HCT116 (cell line): ENCODE measurements at regions not wholly inside any gene's neighbourhood (a gene's known extent, or its start where the extent isn't known, plus 50 kb on each side); places are given as distances from the start of the nearest gene placed in this dataset.

Experiments
- EZH2 ChIP-seq: fragments of 200-600 bp; sonication (generic); IDR thresholded peaks from 2 replicates; pipeline ENCODE4 v1.6.1; 2017; ENCODE audit warnings: antibody characterized with exemption, mixed run types
- EZH2phosphoT487 ChIP-seq: fragments of 200-600 bp; IDR thresholded peaks from 2 replicates; pipeline ENCODE4 v1.6.1; 2018; ENCODE audit warnings: antibody characterized with exemption, borderline replicate concordance
- POLR2A ChIP-seq: IDR thresholded peaks from 2 replicates; pipeline ENCODE4 v1.7.0; 2011; ENCODE audit warnings: borderline replicate concordance; ENCODE audit not compliant: insufficient read depth, insufficient read length; ENCODE audit errors: extremely low read depth
- TF ChIP-seq, protein P1 (sequence below), 3 experiments: fragments of 200-600 bp in 1 of 3; sonication (generic) in 1 of 3; IDR thresholded peaks in 2 of 3; conservative IDR thresholded peaks in 1 of 3; 2 replicates each; pipeline ENCODE4 v1.5.1; 2012 to 2017; ENCODE audit warnings: low read depth in 2 of 3, low read length in 2 of 3, antibody characterized with exemption in 1 of 3, borderline replicate concordance in 1 of 3, control low read depth in 1 of 3, mild to moderate bottlenecking in 1 of 3, mixed read lengths in 1 of 3, mixed run types in 1 of 3, moderate library complexity in 1 of 3; ENCODE audit not compliant: insufficient read depth in 1 of 3
- TF ChIP-seq, protein P2 (sequence below): IDR thresholded peaks from 2 replicates; pipeline ENCODE4 v1.6.1; 2012; ENCODE audit warnings: low read depth
- TF ChIP-seq, protein P3 (sequence below): IDR thresholded peaks from 2 replicates; pipeline ENCODE4 v1.6.1; 2012

DNA sequence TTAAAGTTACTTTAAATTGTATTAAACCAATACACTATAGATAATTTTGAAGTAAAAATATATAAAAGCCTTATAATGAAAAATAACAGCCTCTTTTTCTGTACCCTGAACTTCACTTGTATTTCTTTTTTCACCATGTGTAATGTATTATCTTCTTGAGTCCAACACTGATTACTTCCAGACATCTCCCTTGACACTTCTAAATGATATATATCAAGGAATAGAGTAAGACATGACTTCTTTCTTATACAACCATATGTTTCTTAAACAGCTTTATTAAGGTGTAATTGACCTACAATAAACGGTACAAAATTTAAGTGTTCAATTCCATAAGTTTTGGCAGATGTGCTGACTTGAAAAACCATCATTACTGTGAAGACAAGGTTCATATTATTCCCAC, 531.9 kb downstream of the OLFM4 start:
- TF ChIP-seq, protein P1, sequence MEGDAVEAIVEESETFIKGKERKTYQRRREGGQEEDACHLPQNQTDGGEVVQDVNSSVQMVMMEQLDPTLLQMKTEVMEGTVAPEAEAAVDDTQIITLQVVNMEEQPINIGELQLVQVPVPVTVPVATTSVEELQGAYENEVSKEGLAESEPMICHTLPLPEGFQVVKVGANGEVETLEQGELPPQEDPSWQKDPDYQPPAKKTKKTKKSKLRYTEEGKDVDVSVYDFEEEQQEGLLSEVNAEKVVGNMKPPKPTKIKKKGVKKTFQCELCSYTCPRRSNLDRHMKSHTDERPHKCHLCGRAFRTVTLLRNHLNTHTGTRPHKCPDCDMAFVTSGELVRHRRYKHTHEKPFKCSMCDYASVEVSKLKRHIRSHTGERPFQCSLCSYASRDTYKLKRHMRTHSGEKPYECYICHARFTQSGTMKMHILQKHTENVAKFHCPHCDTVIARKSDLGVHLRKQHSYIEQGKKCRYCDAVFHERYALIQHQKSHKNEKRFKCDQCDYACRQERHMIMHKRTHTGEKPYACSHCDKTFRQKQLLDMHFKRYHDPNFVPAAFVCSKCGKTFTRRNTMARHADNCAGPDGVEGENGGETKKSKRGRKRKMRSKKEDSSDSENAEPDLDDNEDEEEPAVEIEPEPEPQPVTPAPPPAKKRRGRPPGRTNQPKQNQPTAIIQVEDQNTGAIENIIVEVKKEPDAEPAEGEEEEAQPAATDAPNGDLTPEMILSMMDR (IDR thresholded peaks at IDR 0.05 in 2 of 3, conservative IDR thresholded peaks at IDR 0.05 in 1 of 3; ENCODE audit: borderline replicate concordance in 1 of 3, insufficient read depth in 1 of 3, low read depth in 2 of 3, low read length in 2 of 3) = no peak
- TF ChIP-seq, protein P2, sequence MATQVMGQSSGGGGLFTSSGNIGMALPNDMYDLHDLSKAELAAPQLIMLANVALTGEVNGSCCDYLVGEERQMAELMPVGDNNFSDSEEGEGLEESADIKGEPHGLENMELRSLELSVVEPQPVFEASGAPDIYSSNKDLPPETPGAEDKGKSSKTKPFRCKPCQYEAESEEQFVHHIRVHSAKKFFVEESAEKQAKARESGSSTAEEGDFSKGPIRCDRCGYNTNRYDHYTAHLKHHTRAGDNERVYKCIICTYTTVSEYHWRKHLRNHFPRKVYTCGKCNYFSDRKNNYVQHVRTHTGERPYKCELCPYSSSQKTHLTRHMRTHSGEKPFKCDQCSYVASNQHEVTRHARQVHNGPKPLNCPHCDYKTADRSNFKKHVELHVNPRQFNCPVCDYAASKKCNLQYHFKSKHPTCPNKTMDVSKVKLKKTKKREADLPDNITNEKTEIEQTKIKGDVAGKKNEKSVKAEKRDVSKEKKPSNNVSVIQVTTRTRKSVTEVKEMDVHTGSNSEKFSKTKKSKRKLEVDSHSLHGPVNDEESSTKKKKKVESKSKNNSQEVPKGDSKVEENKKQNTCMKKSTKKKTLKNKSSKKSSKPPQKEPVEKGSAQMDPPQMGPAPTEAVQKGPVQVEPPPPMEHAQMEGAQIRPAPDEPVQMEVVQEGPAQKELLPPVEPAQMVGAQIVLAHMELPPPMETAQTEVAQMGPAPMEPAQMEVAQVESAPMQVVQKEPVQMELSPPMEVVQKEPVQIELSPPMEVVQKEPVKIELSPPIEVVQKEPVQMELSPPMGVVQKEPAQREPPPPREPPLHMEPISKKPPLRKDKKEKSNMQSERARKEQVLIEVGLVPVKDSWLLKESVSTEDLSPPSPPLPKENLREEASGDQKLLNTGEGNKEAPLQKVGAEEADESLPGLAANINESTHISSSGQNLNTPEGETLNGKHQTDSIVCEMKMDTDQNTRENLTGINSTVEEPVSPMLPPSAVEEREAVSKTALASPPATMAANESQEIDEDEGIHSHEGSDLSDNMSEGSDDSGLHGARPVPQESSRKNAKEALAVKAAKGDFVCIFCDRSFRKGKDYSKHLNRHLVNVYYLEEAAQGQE = no peak
- TF ChIP-seq, protein P3, sequence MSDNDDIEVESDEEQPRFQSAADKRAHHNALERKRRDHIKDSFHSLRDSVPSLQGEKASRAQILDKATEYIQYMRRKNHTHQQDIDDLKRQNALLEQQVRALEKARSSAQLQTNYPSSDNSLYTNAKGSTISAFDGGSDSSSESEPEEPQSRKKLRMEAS = no peak
- TF ChIP-seq EZH2 = no peak
- TF ChIP-seq EZH2phosphoT487 = no peak
- no peak for TF ChIP-seq POLR2A
